ENCODE measurements at regions not wholly inside any gene's neighbourhood (a gene's known extent, or its start where the extent isn't known, plus 50 kb on each side); places are given as distances from the start of the nearest gene placed in this dataset.

- no peak for TF ChIP-seq CTCF (IDR thresholded peaks at IDR 0.05)
- no peak for TF ChIP-seq POLR2A (IDR thresholded peaks at IDR 0.05)
Measured at GRCh38 chr2:52365946-52366345, 1334.0 kb upstream of the NRXN1 start.
